HG03460 (cell line): ENCODE measurements at regions not wholly inside any gene's neighbourhood (a gene's known extent, or its start where the extent isn't known, plus 50 kb on each side); places are given as distances from the start of the nearest gene placed in this dataset.

Experiments used
- ATAC-seq: cut with Tn5 transposase; IDR thresholded peaks from one replicate; pipeline ENCODE4 v1.9.1; 2021; ENCODE audit not compliant: unreplicated experiment

DNA sequence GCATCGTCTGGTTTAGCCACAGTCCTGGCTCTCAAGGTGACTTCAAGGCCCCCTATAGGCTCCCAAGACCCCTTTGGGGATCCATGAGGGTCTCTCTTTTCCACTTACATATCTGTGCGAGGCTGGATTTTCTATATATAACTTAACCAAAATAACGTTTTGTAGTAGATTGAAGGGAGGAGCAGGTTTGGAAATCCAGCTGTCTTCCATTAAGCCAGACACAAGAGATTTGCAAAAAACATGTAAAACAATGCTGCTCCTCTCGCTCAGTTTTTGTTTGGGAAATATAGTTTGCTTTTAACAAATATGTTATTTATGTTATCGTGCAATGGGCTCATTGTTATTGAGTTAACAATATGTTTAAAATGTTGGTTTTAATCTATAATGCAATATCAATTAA is 811.2 kb downstream of the TYW1 start:
- ATAC-seq, result no peak

GRCh38 chr7:67809586-67809985 is 813.0 kb downstream of the TYW1 start:
- no peak for ATAC-seq

- ATAC-seq, result no peak
These were observed 817.1 kb downstream of the TYW1 start for GRCh38 chr7:67813621-67814292.

- ATAC-seq, result no peak
These were observed 820.8 kb downstream of the TYW1 start for GRCh38 chr7:67817481-67817880.

DNA sequence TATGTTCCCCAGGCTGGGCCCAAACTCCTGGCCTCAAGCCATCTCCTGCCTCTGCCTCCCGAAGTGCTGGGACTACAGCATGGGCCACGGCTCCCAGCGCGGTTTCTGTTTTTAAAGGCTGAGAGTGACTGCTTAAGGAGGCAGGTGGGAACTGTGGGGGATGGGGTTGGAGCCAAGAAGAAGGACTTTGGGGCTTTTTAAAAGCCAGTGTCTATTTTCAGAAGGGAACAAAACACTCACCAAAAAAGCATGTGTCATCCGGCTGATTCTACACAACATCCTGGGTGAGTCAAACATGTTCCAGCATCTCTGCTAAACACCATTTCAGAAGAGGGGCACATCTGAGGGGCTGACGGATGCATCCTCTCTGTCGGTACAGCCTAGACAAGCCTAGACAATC is 824.5 kb downstream of the TYW1 start:
- ATAC-seq, result no peak

DNA sequence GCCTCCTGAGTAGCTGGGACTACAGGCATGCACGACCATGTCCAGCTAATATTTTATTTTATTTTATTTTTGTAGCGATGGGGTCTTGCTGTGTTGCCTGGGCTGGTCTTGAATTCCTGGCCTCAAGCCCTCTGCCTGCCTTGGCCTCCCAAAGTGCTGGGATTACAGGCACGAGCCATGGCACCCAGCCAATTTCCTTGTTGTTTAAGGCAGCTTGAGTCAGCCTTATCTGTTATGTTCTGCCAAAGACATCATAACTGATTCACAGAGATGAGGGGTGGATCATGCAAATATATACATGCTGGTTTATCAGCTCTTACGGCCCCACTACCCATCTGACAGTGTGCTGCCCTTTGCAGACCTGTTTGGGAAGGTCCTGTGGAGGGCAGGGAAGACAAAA is 826.7 kb downstream of the TYW1 start:
- no peak for ATAC-seq

DNA sequence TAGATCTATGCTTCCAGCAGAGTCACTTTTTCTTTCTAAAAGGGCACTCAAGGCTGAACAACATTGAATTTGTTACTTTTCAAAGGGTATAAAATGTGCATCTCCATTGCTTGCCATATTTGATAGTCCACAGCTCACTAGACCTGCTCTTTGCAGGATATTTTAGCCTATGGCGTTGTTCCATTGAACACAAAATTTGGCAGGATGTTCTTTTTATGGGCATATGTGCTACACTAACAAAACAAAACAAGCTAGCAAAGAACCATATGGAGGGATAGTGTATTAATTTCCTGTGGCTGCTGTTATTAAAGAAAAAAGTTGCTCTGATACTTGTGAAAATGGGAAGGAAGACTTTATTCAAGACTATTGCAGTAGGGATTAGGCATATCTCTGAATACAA is 828.7 kb downstream of the TYW1 start:
- ATAC-seq, result no peak

- ATAC-seq, result no peak
These were observed 845.3 kb downstream of the TYW1 start for GRCh38 chr7:67841896-67842295.

- ATAC-seq, result no peak
These were observed 845.9 kb downstream of the TYW1 start for GRCh38 chr7:67842571-67842970.

DNA sequence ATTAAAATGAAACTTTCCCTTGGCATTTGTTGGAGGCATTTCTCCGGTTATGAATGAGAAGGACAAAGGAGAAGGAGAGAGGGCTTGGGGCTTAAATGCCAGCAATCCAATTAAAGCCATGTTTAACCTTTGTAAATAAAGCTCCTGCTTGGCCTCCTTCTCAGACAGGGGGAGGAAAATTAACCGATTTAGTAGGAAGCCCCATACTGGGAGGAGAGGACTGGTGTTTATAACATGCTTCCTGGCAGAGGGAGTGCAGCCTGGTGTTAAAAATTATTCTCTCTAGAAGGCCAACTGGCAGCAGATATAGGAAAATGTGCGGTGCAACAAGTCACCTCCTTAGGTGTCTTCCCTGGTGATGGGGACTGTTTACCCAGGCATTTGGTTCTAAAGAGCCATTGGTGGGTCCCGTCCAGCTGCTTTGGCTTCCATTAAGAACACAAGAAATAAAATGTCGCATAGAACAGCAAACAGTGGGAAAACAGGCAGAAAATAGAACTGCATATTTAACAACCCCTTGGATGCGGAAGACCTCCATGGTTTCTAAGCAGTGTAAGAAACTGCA is 846.5 kb downstream of the TYW1 start:
- no peak for ATAC-seq

DNA sequence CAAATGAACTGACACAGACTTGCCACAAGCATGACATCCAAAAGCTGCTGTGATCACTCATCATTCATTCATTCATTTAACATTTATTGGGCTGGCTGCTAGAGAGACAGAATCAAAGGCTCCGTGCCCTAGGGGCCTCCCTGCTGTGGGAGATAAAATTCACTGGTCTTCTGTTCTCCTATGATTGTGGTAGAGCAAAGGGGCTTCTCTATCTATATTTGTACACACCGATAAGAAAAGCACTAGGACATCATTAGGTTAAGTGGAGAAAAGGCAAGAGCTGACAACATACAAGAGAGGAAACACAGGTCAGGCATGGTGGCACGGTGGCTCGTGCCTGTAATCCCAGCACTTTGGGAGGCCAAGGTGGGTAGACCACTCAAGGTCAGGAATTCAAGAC is 847.0 kb downstream of the TYW1 start:
- ATAC-seq, result no peak

GRCh38 chr7:67847092-67847787 is 850.6 kb downstream of the TYW1 start:
- no peak for ATAC-seq

GRCh38 chr7:67854221-67855178 is 857.9 kb downstream of the TYW1 start:
- ATAC-seq, result no peak

DNA sequence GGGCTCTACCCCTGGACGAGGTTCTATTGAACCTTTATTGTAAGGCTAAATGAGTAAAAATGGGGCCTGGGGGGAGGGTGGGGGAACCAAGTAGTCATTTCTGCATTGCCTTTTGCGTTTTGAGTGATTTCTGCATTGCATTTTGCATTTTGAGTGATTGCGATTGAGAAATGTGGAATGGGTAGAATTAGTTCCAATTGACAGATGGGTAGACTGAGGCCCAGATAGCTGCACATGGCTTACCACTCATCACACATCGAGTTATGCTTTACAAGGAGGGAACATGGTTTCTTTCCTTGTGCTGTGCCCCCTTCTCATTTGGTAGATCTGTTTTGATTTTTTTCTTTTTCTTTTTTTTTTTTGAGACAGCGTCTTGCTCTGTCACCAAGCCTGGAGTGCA is 858.7 kb downstream of the TYW1 start:
- no peak for ATAC-seq

DNA sequence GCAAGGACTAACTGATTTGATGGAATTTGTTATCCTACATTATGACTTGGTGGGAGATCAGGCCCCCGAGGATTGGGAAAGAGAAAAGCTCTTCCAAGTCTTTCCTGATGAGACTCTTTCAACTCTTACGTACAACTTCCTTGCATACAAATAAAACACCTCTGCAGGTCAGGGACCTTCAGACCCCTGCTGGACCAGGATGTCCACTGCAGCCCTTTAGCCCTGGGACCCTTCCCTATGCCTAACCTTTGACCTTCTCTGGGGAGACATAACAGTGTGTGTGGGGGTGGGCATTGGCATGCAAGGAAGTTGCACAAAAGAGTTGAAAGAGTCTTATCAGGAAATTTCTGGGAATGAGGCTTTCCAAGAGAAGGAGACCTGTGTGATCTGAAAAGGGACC is 859.4 kb downstream of the TYW1 start:
- no peak for ATAC-seq

DNA sequence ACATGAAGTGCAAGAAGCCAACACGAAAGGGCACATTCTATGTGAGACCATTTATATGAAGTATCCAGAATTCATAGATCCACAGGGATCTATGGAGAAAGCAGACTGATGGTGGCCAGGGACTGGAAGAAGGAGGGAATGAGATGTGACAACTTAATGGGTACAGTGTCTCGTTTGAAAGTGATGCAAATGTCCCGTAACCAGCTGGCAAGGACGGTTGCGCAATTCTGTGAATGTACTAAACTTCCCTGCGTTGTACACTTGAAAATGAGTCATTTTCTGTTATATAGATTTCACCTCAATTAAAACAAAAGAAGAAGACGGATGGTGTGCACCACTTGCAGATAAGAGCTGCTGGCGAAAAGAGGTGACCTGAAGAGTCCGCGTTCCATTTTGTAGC is 861.1 kb downstream of the TYW1 start:
- no peak for ATAC-seq

DNA sequence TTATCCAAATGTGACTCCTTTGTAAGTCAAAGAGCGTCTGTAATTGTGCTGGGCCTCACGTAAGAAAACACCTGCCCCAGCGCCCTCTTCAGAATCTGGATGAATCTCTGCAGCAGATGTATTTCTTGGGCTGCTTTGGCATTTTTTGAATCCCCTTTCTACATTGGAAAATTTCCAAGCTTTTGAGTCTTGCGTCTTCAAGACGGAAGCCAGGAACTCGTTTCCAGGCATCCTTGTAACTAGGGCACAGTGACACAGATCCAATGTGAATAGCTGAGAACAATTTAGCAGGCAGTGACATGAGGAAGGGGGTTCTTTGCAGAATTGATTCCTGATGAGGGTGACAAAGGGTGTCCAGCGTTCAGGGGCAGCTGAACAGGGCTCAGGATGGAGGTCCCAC is 862.3 kb downstream of the TYW1 start:
- ATAC-seq, result no peak

- ATAC-seq, result no peak
These were observed 867.3 kb downstream of the TYW1 start for GRCh38 chr7:67863911-67864310.

DNA sequence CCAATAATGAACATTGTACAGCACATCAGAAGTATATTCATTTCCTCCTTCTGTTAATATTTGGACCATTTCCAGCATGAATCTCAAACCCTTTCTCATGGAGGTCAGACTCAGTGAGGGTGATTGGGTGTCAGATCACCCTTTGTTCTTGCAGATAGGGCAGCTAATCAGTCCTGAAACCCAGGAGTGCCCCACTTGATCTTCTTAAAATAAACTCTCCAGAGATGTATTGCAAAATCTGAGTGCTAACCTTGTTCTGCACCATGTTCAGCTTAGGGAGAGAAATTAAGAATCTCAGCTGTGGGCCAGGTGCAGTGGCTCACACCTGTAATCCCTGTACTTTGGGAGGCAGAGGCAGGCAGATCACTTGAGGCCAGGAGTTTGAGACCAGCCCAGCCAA is 869.4 kb downstream of the TYW1 start:
- ATAC-seq, result no peak

DNA sequence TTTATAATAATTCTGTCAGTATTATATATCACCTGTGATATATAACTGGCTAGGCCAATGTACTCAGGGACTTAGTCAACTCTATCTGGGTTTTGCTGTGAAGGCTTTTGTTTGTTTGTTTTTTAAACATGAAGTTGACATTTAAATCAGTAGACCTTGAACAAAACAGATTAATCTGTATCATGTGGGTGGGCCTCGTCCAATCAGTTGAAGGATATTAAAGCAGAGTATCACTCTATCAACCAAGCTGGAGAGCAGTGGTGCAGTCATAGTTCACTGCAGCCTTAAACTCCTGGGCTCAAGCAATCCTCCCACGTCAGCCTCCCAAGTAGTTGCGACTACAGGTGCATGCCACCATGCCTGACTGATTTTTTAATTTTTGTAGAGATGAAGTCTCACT is 870.2 kb downstream of the TYW1 start:
- ATAC-seq, result no peak

DNA sequence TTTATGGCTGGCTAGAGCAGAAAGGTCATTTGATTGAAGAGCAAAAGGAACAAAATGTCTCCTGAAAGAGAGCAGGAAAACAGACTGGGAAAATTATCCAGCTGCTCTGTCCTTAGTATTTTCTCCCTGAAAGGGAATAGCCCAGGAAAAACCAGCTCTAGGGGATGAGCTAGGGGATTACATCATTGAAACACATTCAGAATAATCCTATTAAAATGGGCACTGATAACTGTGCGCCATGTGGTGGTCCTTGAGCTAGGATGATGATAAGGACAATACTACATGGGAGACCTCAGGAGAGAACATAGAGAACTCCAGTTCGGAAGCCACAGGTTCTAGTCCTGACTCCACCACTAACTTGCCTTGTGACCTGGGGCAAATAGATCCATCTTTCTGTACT is 873.8 kb downstream of the TYW1 start:
- ATAC-seq, result no peak

GRCh38 chr7:67875558-67875957 is 878.9 kb downstream of the TYW1 start:
- ATAC-seq, result no peak
